HL-60 (cell line): ENCODE measurements at regions not wholly inside any gene's neighbourhood (a gene's known extent, or its start where the extent isn't known, plus 50 kb on each side); places are given as distances from the start of the nearest gene placed in this dataset.

ENCODE experiments used
- CTCF ChIP-seq: IDR thresholded peaks from one replicate; pipeline ENCODE4 v1.5.1; 2011; ENCODE audit warnings: low read length, control low read depth, inconsistent platforms; ENCODE audit not compliant: insufficient read depth
- POLR2AphosphoS5 ChIP-seq: IDR thresholded peaks from 2 replicates; pipeline ENCODE4 v1.6.1; 2012; ENCODE audit warnings: low read depth
- REST ChIP-seq: IDR thresholded peaks from 2 replicates; pipeline ENCODE4 v1.6.1; 2012; ENCODE audit warnings: low read depth; ENCODE audit not compliant: insufficient replicate concordance

GRCh38 chr7:35570937-35571336 lies 124.0 kb downstream of the HERPUD2 start:
- TF ChIP-seq CTCF (no peak), POLR2AphosphoS5 (no peak), REST (no peak)
